ENCODE measurements at regions not wholly inside any gene's neighbourhood (a gene's known extent, or its start where the extent isn't known, plus 50 kb on each side); places are given as distances from the start of the nearest gene placed in this dataset.

GRCh38 chr9:95801797-95802196 is 73.7 kb upstream of the ERCC6L2 start:
- no peak overlapping the region for H4K8ac ChIP-seq (ENCODE audit: low read depth in 2 of 2, low read length in 2 of 2)
- no peak overlapping the region for H3K4ac ChIP-seq (ENCODE audit: low read depth, low read length)
- H2BK120ac ChIP-seq (ENCODE audit: low read depth, low read length) = no peak overlapping the region
- H3K4me1 ChIP-seq (ENCODE audit: control insufficient read depth, insufficient read depth, low read length) = peaks cover 2% of the 10 kb centered on the region; the same call in 1 of the 2 replicates
- no peak overlapping the region for H2AK9ac ChIP-seq (replicated peaks; ENCODE audit: low read depth, low read length, poor library complexity)
- no peak overlapping the region for H2BK15ac ChIP-seq (ENCODE audit: low read depth, low read length)
- H3K18ac ChIP-seq (ENCODE audit: low read depth, low read length) = no peak overlapping the region
- no peaks in the 10 kb centered on the region for H3K36me3 ChIP-seq (ENCODE audit: control insufficient read depth, insufficient read depth, low read length)
- DNase-seq (no peak), ATAC-seq (ENCODE audit: low read depth) (no peak)
- H4K91ac ChIP-seq (ENCODE audit: insufficient read depth, low read depth, low read length) = no peak overlapping the region
- no TSS peak for BruUV-seq (replicated peaks)
- intact Hi-C loops (cut with micrococcal nuclease) (no loop called here), in situ Hi-C loops (cut with MboI; ENCODE audit: low sequenced_read_pairs) (no loop called here), dilution Hi-C loops (cut with HindIII; ENCODE audit: low sequenced_read_pairs, unreplicated experiment) (no loop called here)
- no peak overlapping the region for H3K4me3 ChIP-seq (ENCODE audit: insufficient read depth, low read depth, low read length)
- H3K27ac ChIP-seq (ENCODE audit: insufficient read depth, low read length) = no peak overlapping the region
- ChIA-PET POLR2A (ENCODE audit: unreplicated experiment) (no interaction called here), CTCF (no interaction called here)
- no peak overlapping the region for H3K14ac ChIP-seq (replicated peaks; ENCODE audit: low read depth, low read length)
- no peak overlapping the region for H4K5ac ChIP-seq (ENCODE audit: low read depth, low read length)
- H3K27me3 ChIP-seq (ENCODE audit: control insufficient read depth, insufficient read depth, low read length) = peaks cover 16% of the 10 kb centered on the region
- H3K79me1 ChIP-seq (ENCODE audit: low read depth in 1 of 2, low read length in 2 of 2) = no peaks in the 10 kb centered on the region
- no peak overlapping the region for H2AK5ac ChIP-seq (ENCODE audit: low read depth, low read length)
- H3K9me3 ChIP-seq (ENCODE audit: control insufficient read depth, insufficient read depth, low read length) = peaks cover 2% of the 10 kb centered on the region; the same call in 1 of the 2 replicates
- H3K23ac ChIP-seq (ENCODE audit: low read depth, low read length) = no peak overlapping the region
- H3K4me2 ChIP-seq (ENCODE audit: low read depth, low read length) = no peak overlapping the region
- H2AFZ ChIP-seq (replicated peaks; ENCODE audit: low read length, poor library complexity) = no peak overlapping the region
- no peak overlapping the region for H2BK20ac ChIP-seq (ENCODE audit: low read depth, low read length)
- no peaks in the 10 kb centered on the region for H4K20me1 ChIP-seq (ENCODE audit: insufficient read depth, low read length)
- H3K9me1 ChIP-seq (ENCODE audit: insufficient read depth, low read length) = no peaks in the 10 kb centered on the region
- H3K56ac ChIP-seq (ENCODE audit: extremely low read depth, insufficient read depth, low read length) = no peak overlapping the region
- no peak overlapping the region for H2BK5ac ChIP-seq (ENCODE audit: low read depth, low read length, poor library complexity, severe bottlenecking)
- no CpG with 5 or more reads among the region's 1 CpG for WGBS, 2 experiments (ENCODE audit: extremely low coverage in 2 of 2, insufficient read length in 1 of 2)
- TF ChIP-seq MAZ (IDR thresholded peaks at IDR 0.05; ENCODE audit: borderline replicate concordance, low read depth, low read length) (no peak), POLR2A (IDR thresholded peaks at IDR 0.05; ENCODE audit: low read depth, low read length) (no peak), SMC3 (IDR thresholded peaks at IDR 0.05; ENCODE audit: low read depth, low read length) (no peak), BHLHE40 (IDR thresholded peaks at IDR 0.05; ENCODE audit: low read depth, low read length) (no peak), NFE2L2 (IDR thresholded peaks at IDR 0.05; ENCODE audit: low read depth, low read length) (no peak), MXI1 (IDR thresholded peaks at IDR 0.05; ENCODE audit: borderline replicate concordance, low read depth, low read length) (no peak), CEBPB (IDR thresholded peaks at IDR 0.05; ENCODE audit: low read depth, low read length) (no peak), RCOR1 (IDR thresholded peaks at IDR 0.05; ENCODE audit: insufficient replicate concordance, low read length) (no peak), CTCF (conservative IDR thresholded peaks at IDR 0.05; ENCODE audit: low read depth, low read length) (no peak)
- H3K9ac ChIP-seq (ENCODE audit: low read depth, low read length) = no peak overlapping the region
